ENCODE measurements at regions not wholly inside any gene's neighbourhood (a gene's known extent, or its start where the extent isn't known, plus 50 kb on each side); places are given as distances from the start of the nearest gene placed in this dataset.

GRCh38 chr18:28682912-28683311, 506.0 kb upstream of the CDH2 start:
- H3K4me3 ChIP-seq = no peak overlapping the region
- H3K4me1 ChIP-seq = no peaks in the 10 kb centered on the region
- TF ChIP-seq POLR2AphosphoS5 (IDR thresholded peaks at IDR 0.05) (no peak), CTCF (IDR thresholded peaks at IDR 0.05) (no peak), EP300 (IDR thresholded peaks at IDR 0.05) (no peak), POLR2A (IDR thresholded peaks at IDR 0.05) (no peak)
- H3K9me3 ChIP-seq = no peaks in the 10 kb centered on the region
- no peaks in the 10 kb centered on the region for H3K36me3 ChIP-seq
- no peaks in the 10 kb centered on the region for H3K27me3 ChIP-seq
- no peak overlapping the region for H3K27ac ChIP-seq
- no peak for ATAC-seq

- Histone ChIP-seq H3K27me3 (no peaks in the 10 kb centered on the region), H3K9me3 (peaks cover 0 to 7% (median 0%) of the 10 kb centered on the region in 3 donors), H3K36me3 (no peaks in the 10 kb centered on the region), H3K4me3 (no peak overlapping the region), H3K27ac (no peak overlapping the region), H3K4me1 (no peaks in the 10 kb centered on the region)
- 80 to 93% methylated on average over 1 of the region's 1 CpG for WGBS, 2 donors (ENCODE audit: low coverage in 1 of 2)
- TF ChIP-seq CTCF (IDR thresholded peaks at IDR 0.05) (no peak), POLR2AphosphoS5 (IDR thresholded peaks at IDR 0.05) (no peak), POLR2A (IDR thresholded peaks at IDR 0.05) (no peak), EP300 (IDR thresholded peaks at IDR 0.05) (no peak)
- ATAC-seq = no peak
These were observed 492.2 kb upstream of the CDH2 start for GRCh38 chr18:28669165-28669564.

DNA sequence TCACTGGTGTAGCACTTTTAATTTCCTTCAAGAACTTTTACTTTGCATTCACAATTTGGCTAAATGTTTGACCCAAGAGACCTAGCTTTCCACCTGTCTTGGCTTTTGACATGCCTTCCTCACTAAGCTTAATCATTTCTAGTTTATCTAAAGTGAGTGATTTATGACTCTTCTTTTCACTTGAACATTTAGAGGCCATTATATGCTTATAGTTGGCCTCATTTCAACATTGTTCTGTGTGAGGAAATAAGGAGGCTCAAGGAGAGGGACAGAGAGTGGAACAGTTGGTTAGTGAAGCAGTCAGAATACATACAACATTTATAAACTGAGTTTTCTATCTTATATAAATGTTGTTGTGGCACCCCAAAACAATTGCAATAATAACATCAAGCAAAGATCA, 489.3 kb upstream of the CDH2 start:
- Histone ChIP-seq H3K36me3 (no peaks in the 10 kb centered on the region), H3K27ac (no peak overlapping the region), H3K4me3 (no peak overlapping the region), H3K4me1 (no peaks in the 10 kb centered on the region), H3K9me3 (peaks cover 0 to 7% (median 0%) of the 10 kb centered on the region in 3 donors), H3K27me3 (no peaks in the 10 kb centered on the region)
- ATAC-seq = no peak
- TF ChIP-seq EP300 (IDR thresholded peaks at IDR 0.05) (no peak), POLR2A (IDR thresholded peaks at IDR 0.05) (no peak), POLR2AphosphoS5 (IDR thresholded peaks at IDR 0.05) (no peak), CTCF (IDR thresholded peaks at IDR 0.05) (no peak)

- H3K36me3 ChIP-seq = no peaks in the 10 kb centered on the region
- no peak for ATAC-seq
- no peak overlapping the region for H3K4me3 ChIP-seq
- no peaks in the 10 kb centered on the region for H3K9me3 ChIP-seq
- WGBS, 2 donors (ENCODE audit: low coverage in 1 of 2) = 55 to 57% methylated on average over 1 of the region's 1 CpG
- no peaks in the 10 kb centered on the region for H3K4me1 ChIP-seq
- TF ChIP-seq POLR2A (IDR thresholded peaks at IDR 0.05) = no peak
- TF ChIP-seq CTCF (IDR thresholded peaks at IDR 0.05) = no peak
- no peak for TF ChIP-seq POLR2AphosphoS5 (IDR thresholded peaks at IDR 0.05)
- TF ChIP-seq EP300 (IDR thresholded peaks at IDR 0.05) = no peak
- no peaks in the 10 kb centered on the region for H3K27me3 ChIP-seq
- H3K27ac ChIP-seq = no peak overlapping the region
These were observed 481.0 kb upstream of the CDH2 start for GRCh38 chr18:28657961-28658360.

DNA sequence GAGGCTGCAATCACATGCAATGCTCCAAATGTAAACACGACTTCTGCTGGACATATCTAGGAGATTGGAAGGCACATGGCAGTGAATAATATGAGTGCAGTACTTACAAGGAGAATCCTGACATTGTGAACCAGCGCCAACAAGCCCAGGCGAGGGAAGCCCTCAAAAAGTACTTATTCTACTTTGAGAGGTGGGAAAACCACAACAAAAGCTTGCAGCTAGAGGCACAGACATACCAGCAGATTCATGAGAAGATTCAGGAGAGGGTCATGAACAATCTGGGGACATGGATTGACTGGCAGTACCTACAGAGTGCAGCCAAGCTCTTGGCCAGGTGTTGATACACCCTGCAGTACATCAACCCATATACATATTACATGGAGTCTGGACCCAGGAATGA, 475.7 kb upstream of the CDH2 start:
- WGBS, 2 donors (ENCODE audit: low coverage in 1 of 2) = 84 to 94% methylated on average over 3 of the region's 3 CpGs
- Histone ChIP-seq H3K27ac (no peak overlapping the region), H3K4me1 (no peaks in the 10 kb centered on the region), H3K9me3 (no peaks in the 10 kb centered on the region), H3K36me3 (no peaks in the 10 kb centered on the region), H3K27me3 (no peaks in the 10 kb centered on the region), H3K4me3 (no peak overlapping the region)
- TF ChIP-seq CTCF (IDR thresholded peaks at IDR 0.05) (no peak), POLR2AphosphoS5 (IDR thresholded peaks at IDR 0.05) (no peak), POLR2A (IDR thresholded peaks at IDR 0.05) (no peak), EP300 (IDR thresholded peaks at IDR 0.05) (no peak)
- no peak for ATAC-seq
